ENCODE measurements at regions not wholly inside any gene's neighbourhood (a gene's known extent, or its start where the extent isn't known, plus 50 kb on each side); places are given as distances from the start of the nearest gene placed in this dataset.

DNA sequence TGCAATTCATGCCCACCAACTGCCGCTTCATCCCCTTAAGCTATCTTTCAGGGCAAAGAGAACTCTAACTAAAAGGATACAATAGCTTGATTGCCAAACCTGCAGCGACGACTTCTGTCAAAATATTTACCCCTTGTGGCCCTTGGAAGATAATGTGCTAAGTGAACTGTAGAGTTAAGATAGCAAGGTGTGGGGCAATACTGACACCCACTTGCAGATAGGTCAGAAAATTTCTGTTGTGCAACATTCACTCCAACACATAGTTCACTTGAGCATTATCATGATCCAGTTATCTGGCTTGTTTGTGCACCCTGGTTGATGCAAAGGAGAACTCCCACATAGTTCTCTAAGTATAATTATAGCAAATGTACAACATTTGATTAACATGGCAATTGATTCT is 55.6 kb downstream of the RHOXF2B start:
- peaks cover 43% of the 10 kb centered on the region for H3K9me3 Mint-ChIP-seq
- Histone ChIP-seq H3K9ac (ENCODE audit: extremely low read depth, low read length, poor library complexity, severe bottlenecking) (no peak overlapping the region), H3K4me3 (ENCODE audit: low read length) (no peak overlapping the region), H3K36me3 (ENCODE audit: control insufficient read depth, insufficient read depth, low read length) (no peaks in the 10 kb centered on the region), H3K27ac (ENCODE audit: low read depth, low read length) (no peak overlapping the region), H3K9me3 (ENCODE audit: control insufficient read depth, low read length) (no peaks in the 10 kb centered on the region), H3K4me1 (ENCODE audit: control insufficient read depth, insufficient read depth, low read length) (no peaks in the 10 kb centered on the region), H3K27me3 (ENCODE audit: control insufficient read depth, insufficient read depth, low read length, poor library complexity, severe bottlenecking) (peaks cover 50% of the 10 kb centered on the region)
- H3K27ac Mint-ChIP-seq: no peak overlapping the region
- TF ChIP-seq, protein P1, sequence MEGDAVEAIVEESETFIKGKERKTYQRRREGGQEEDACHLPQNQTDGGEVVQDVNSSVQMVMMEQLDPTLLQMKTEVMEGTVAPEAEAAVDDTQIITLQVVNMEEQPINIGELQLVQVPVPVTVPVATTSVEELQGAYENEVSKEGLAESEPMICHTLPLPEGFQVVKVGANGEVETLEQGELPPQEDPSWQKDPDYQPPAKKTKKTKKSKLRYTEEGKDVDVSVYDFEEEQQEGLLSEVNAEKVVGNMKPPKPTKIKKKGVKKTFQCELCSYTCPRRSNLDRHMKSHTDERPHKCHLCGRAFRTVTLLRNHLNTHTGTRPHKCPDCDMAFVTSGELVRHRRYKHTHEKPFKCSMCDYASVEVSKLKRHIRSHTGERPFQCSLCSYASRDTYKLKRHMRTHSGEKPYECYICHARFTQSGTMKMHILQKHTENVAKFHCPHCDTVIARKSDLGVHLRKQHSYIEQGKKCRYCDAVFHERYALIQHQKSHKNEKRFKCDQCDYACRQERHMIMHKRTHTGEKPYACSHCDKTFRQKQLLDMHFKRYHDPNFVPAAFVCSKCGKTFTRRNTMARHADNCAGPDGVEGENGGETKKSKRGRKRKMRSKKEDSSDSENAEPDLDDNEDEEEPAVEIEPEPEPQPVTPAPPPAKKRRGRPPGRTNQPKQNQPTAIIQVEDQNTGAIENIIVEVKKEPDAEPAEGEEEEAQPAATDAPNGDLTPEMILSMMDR (conservative IDR thresholded peaks at IDR 0.05): no peak
- H3K4me1 Mint-ChIP-seq: peaks cover 2% of the 10 kb centered on the region
- WGBS, 2 experiments (ENCODE audit: insufficient coverage in 1 of 2, insufficient read length in 1 of 2): 70% methylated on average over 3 of the region's 3 CpGs; no CpG with 5 or more reads in 1 of the 2 experiments
- peaks cover 4% of the 10 kb centered on the region for H3K36me3 Mint-ChIP-seq (ENCODE audit: low read depth)
- H3K27me3 Mint-ChIP-seq (ENCODE audit: insufficient read depth): peaks cover 81% of the 10 kb centered on the region
- DNase-seq: no peak
- H3K4me3 Mint-ChIP-seq: no peak overlapping the region

DNA sequence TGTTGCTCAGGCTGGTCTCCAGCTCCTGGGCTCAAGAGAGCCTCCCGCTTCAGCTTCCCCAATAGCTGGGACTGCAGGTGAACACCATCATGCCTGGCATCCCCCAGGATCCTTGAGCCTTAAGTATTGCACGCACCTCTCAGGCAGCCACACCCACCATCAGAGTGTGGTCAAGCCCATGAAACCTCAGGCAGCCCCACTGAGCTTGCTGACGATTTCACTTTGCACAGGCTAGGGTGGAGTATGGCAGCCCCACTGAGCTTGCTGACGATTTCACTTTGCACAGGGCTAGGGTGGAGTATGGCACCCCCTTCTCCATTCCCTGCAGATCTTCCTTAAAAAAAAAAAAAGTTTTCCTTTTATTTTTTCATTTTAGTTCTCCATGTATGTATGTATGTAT is 57.2 kb downstream of the RHOXF2B start:
- Mint-ChIP-seq H3K27ac (no peak overlapping the region), H3K4me3 (no peak overlapping the region), H3K36me3 (ENCODE audit: low read depth) (no peaks in the 10 kb centered on the region), H3K9me3 (peaks cover 35% of the 10 kb centered on the region), H3K27me3 (ENCODE audit: insufficient read depth) (peaks cover 89% of the 10 kb centered on the region), H3K4me1 (peaks cover 2% of the 10 kb centered on the region)
- Histone ChIP-seq H3K27ac (ENCODE audit: low read depth, low read length) (no peak overlapping the region), H3K4me1 (ENCODE audit: control insufficient read depth, insufficient read depth, low read length) (no peaks in the 10 kb centered on the region), H3K36me3 (ENCODE audit: control insufficient read depth, insufficient read depth, low read length) (no peaks in the 10 kb centered on the region), H3K27me3 (ENCODE audit: control insufficient read depth, insufficient read depth, low read length, poor library complexity, severe bottlenecking) (peaks cover 66% of the 10 kb centered on the region), H3K9me3 (ENCODE audit: control insufficient read depth, low read length) (no peaks in the 10 kb centered on the region), H3K4me3 (ENCODE audit: low read length) (no peak overlapping the region), H3K9ac (ENCODE audit: extremely low read depth, low read length, poor library complexity, severe bottlenecking) (no peak overlapping the region)
- WGBS, 2 experiments (ENCODE audit: insufficient coverage in 1 of 2, insufficient read length in 1 of 2): 79% methylated on average over 4 of the region's 4 CpGs; no CpG with 5 or more reads in 1 of the 2 experiments
- TF ChIP-seq, protein P1 (conservative IDR thresholded peaks at IDR 0.05): no peak
- no peak for DNase-seq

DNA sequence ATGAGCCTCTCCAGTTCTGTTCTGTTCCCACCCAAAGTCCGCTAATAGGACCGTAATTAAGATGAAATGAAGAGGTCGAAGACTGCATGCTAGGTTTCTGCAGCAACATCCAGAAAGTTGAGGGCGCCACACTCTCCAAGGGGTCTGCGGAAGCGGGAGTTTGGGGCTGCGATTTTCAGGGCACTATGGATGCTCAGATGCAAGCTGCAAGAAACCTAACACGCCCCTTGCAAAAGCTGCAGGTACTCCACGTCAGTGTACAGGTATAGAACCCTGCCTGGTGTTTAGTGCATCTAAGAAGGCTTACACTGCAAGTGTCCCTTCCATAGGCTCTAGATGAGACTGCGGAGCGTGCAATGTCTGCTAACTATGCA is 61.4 kb downstream of the RHOXF2B start:
- Histone ChIP-seq H3K4me1 (ENCODE audit: control insufficient read depth, insufficient read depth, low read length) (no peaks in the 10 kb centered on the region), H3K36me3 (ENCODE audit: control insufficient read depth, insufficient read depth, low read length) (no peaks in the 10 kb centered on the region), H3K27ac (ENCODE audit: low read depth, low read length) (no peak overlapping the region), H3K4me3 (ENCODE audit: low read length) (peak overlapping the region; percentile 62), H3K9ac (ENCODE audit: extremely low read depth, low read length, poor library complexity, severe bottlenecking) (no peak overlapping the region), H3K9me3 (ENCODE audit: control insufficient read depth, low read length) (no peaks in the 10 kb centered on the region), H3K27me3 (ENCODE audit: control insufficient read depth, insufficient read depth, low read length, poor library complexity, severe bottlenecking) (peaks cover 90% of the 10 kb centered on the region)
- peaks cover 52% of the 10 kb centered on the region for H3K9me3 Mint-ChIP-seq
- no peaks in the 10 kb centered on the region for H3K36me3 Mint-ChIP-seq (ENCODE audit: low read depth)
- no peak overlapping the region for H3K27ac Mint-ChIP-seq
- peak overlapping the region; percentile 52 for H3K4me3 Mint-ChIP-seq
- TF ChIP-seq, protein P1 (conservative IDR thresholded peaks at IDR 0.05): no peak
- no peak for DNase-seq
- no peaks in the 10 kb centered on the region for H3K4me1 Mint-ChIP-seq
- peaks cover 86% of the 10 kb centered on the region for H3K27me3 Mint-ChIP-seq (ENCODE audit: insufficient read depth)
- 14 to 23% methylated on average over 6 to 11 of the region's 11 CpGs for WGBS, 2 experiments (ENCODE audit: insufficient coverage in 1 of 2, insufficient read length in 1 of 2)

Data from endodermal cell (in vitro differentiated cells).